CD8-positive, alpha-beta memory T cell (primary cell): ENCODE measurements at regions not wholly inside any gene's neighbourhood (a gene's known extent, or its start where the extent isn't known, plus 50 kb on each side); places are given as distances from the start of the nearest gene placed in this dataset.

Source experiments
- CTCF ChIA-PET: fragments of 350-600 bp; sonication (Branson Sonifier 250); formaldehyde crosslinking; loops from one replicate; lab custom pipeline; 2021; ENCODE audit warnings: antibody characterized with exemption; lab: Charles Lee
- POLR2A ChIA-PET: fragments of 350-600 bp; sonication (Branson Sonifier 250); formaldehyde crosslinking; loops from one replicate; lab custom pipeline; 2021; ENCODE audit warnings: antibody characterized with exemption; lab: Charles Lee
- DNase-seq, 5 donors: peaks; one replicate each; pipeline versions ENCODE4 v3.0.0 to v3.0.0-alpha.2; 2020 to 2022; ENCODE audit warnings: mixed read lengths in 1 of 5
- H3K27ac ChIP-seq: one replicate; pipeline ENCODE4 v1.7.0; 2013; ENCODE audit warnings: low read depth, mild to moderate bottlenecking, low read length, moderate library complexity
- H3K27me3 ChIP-seq: 2 replicates; pipeline ENCODE4 v1.7.0; 2013; ENCODE audit warnings: low read length, mild to moderate bottlenecking; ENCODE audit not compliant: insufficient read depth, poor library complexity, severe bottlenecking
- H3K36me3 ChIP-seq: 2 replicates; pipeline ENCODE4 v1.7.0; 2013; ENCODE audit warnings: mild to moderate bottlenecking, low read length, moderate library complexity; ENCODE audit not compliant: insufficient read depth
- H3K4me1 ChIP-seq: 2 replicates; pipeline ENCODE4 v1.7.0; 2013; ENCODE audit warnings: mild to moderate bottlenecking, low read length, moderate library complexity; ENCODE audit not compliant: insufficient read depth
- H3K4me3 ChIP-seq: 2 replicates; pipeline ENCODE4 v1.7.0; 2013; ENCODE audit warnings: mild to moderate bottlenecking, low read length
- H3K9me3 ChIP-seq: 2 replicates; pipeline ENCODE4 v1.7.0; 2013; ENCODE audit warnings: mild to moderate bottlenecking, low read length
- H3K27ac Mint-ChIP-seq, 8 donors: one replicate each; pipeline ENCODE4 v1.8.0; 2020 to 2021; ENCODE audit warnings: mixed read lengths in 8 of 8, mild to moderate bottlenecking in 6 of 8, inconsistent platforms in 3 of 8, moderate library complexity in 3 of 8
- H3K27me3 Mint-ChIP-seq, 2 donors: one replicate each; pipeline ENCODE4 v1.8.0; 2020 to 2021; ENCODE audit warnings: mixed read lengths in 2 of 2, mild to moderate bottlenecking in 1 of 2, moderate library complexity in 1 of 2
- H3K36me3 Mint-ChIP-seq, 3 donors: one replicate each; pipeline ENCODE4 v1.8.0; 2020 to 2021; ENCODE audit warnings: mixed read lengths in 3 of 3, inconsistent platforms in 1 of 3, mild to moderate bottlenecking in 1 of 3
- H3K4me1 Mint-ChIP-seq, 3 donors: one replicate each; pipeline ENCODE4 v1.8.0; 2020 to 2021; ENCODE audit warnings: mixed read lengths in 3 of 3, inconsistent platforms in 1 of 3, mild to moderate bottlenecking in 1 of 3
- H3K4me3 Mint-ChIP-seq, 7 donors: one replicate each; pipeline ENCODE4 v1.8.0; 2020 to 2021; ENCODE audit warnings: mixed read lengths in 7 of 7, mild to moderate bottlenecking in 6 of 7, moderate library complexity in 4 of 7, inconsistent platforms in 2 of 7
- H3K9me3 Mint-ChIP-seq, 5 donors: one replicate each; pipeline ENCODE4 v1.8.0; 2020 to 2022; ENCODE audit warnings: mixed read lengths in 5 of 5, mild to moderate bottlenecking in 3 of 5, moderate library complexity in 2 of 5, inconsistent platforms in 1 of 5

GRCh38 chr5:142506756-142507155 lies 179.1 kb downstream of the FGF1 start:
- Mint-ChIP-seq H3K4me3 (no peak overlapping the region), H3K4me1 (peaks cover 5 to 17% (median 10%) of the 10 kb centered on the region in 3 donors), H3K36me3 (no peaks in the 10 kb centered on the region), H3K27me3 (peaks cover 9 to 12% of the 10 kb centered on the region in 2 donors), H3K9me3 (no peaks in the 10 kb centered on the region), H3K27ac (no peak overlapping the region)
- H3K4me1 ChIP-seq = no peaks in the 10 kb centered on the region
- CTCF ChIA-PET = no interaction called here
- no peak overlapping the region for H3K4me3 ChIP-seq
- no peaks in the 10 kb centered on the region for H3K36me3 ChIP-seq
- H3K27me3 ChIP-seq = no peaks in the 10 kb centered on the region
- H3K9me3 ChIP-seq = no peaks in the 10 kb centered on the region
- H3K27ac ChIP-seq = no peak overlapping the region
- no peak for DNase-seq
- POLR2A ChIA-PET = no interaction called here

GRCh38 chr5:142506046-142506445 lies 179.8 kb downstream of the FGF1 start:
- Histone ChIP-seq H3K27me3 (no peaks in the 10 kb centered on the region), H3K9me3 (no peaks in the 10 kb centered on the region), H3K4me1 (no peaks in the 10 kb centered on the region), H3K36me3 (no peaks in the 10 kb centered on the region), H3K4me3 (no peak overlapping the region), H3K27ac (no peak overlapping the region)
- Mint-ChIP-seq H3K27me3 (peaks cover 8 to 13% of the 10 kb centered on the region in 2 donors), H3K9me3 (no peaks in the 10 kb centered on the region), H3K4me3 (no peak overlapping the region), H3K36me3 (no peaks in the 10 kb centered on the region), H3K27ac (peak overlapping the region in 1 of 8 donors; percentile 60), H3K4me1 (peaks cover 5 to 17% (median 10%) of the 10 kb centered on the region in 3 donors)
- DNase-seq = no peak
- POLR2A ChIA-PET = no interaction called here
- CTCF ChIA-PET = no interaction called here

GRCh38 chr5:142501890-142502289 lies 177.1 kb upstream of the SPRY4 start:
- no peak for DNase-seq
- no peaks in the 10 kb centered on the region for H3K36me3 Mint-ChIP-seq
- POLR2A ChIA-PET = no interaction called here
- H3K27ac Mint-ChIP-seq = no peak overlapping the region
- Histone ChIP-seq H3K27ac (no peak overlapping the region), H3K9me3 (no peaks in the 10 kb centered on the region), H3K4me3 (no peak overlapping the region), H3K4me1 (no peaks in the 10 kb centered on the region), H3K36me3 (no peaks in the 10 kb centered on the region), H3K27me3 (no peaks in the 10 kb centered on the region)
- CTCF ChIA-PET = no interaction called here
- peaks cover 2 to 5% (median 4%) of the 10 kb centered on the region in 3 donors for H3K4me1 Mint-ChIP-seq
- no peaks in the 10 kb centered on the region for H3K9me3 Mint-ChIP-seq
- H3K27me3 Mint-ChIP-seq = peaks cover 8 to 11% of the 10 kb centered on the region in 2 donors
- H3K4me3 Mint-ChIP-seq = no peak overlapping the region

- no peak overlapping the region for H3K4me3 ChIP-seq
- POLR2A ChIA-PET = no interaction called here
- H3K36me3 ChIP-seq = no peaks in the 10 kb centered on the region
- CTCF ChIA-PET = no interaction called here
- H3K27me3 ChIP-seq = no peaks in the 10 kb centered on the region
- no peaks in the 10 kb centered on the region for H3K9me3 ChIP-seq
- no peaks in the 10 kb centered on the region for H3K4me1 ChIP-seq
- Mint-ChIP-seq H3K4me1 (no peaks in the 10 kb centered on the region), H3K27me3 (peaks cover 8 to 11% of the 10 kb centered on the region in 2 donors), H3K9me3 (no peaks in the 10 kb centered on the region), H3K4me3 (no peak overlapping the region), H3K36me3 (no peaks in the 10 kb centered on the region), H3K27ac (no peak overlapping the region)
- DNase-seq = no peak
- H3K27ac ChIP-seq = no peak overlapping the region
These were observed 175.5 kb upstream of the SPRY4 start for GRCh38 chr5:142500227-142500905.

GRCh38 chr5:142499591-142500226 lies 174.9 kb upstream of the SPRY4 start:
- Histone ChIP-seq H3K9me3 (no peaks in the 10 kb centered on the region), H3K36me3 (no peaks in the 10 kb centered on the region), H3K27me3 (no peaks in the 10 kb centered on the region), H3K4me3 (no peak overlapping the region), H3K4me1 (no peaks in the 10 kb centered on the region), H3K27ac (no peak overlapping the region)
- H3K27ac Mint-ChIP-seq = no peak overlapping the region
- H3K4me1 Mint-ChIP-seq = no peaks in the 10 kb centered on the region
- H3K4me3 Mint-ChIP-seq = no peak overlapping the region
- H3K27me3 Mint-ChIP-seq = peaks cover 8 to 11% of the 10 kb centered on the region in 2 donors
- H3K9me3 Mint-ChIP-seq = no peaks in the 10 kb centered on the region
- ChIA-PET POLR2A (no interaction called here), CTCF (no interaction called here)
- no peak for DNase-seq
- H3K36me3 Mint-ChIP-seq = no peaks in the 10 kb centered on the region

- H3K9me3 ChIP-seq = no peaks in the 10 kb centered on the region
- POLR2A ChIA-PET = no interaction called here
- Mint-ChIP-seq H3K36me3 (no peaks in the 10 kb centered on the region), H3K27me3 (peaks cover 0 to 8% of the 10 kb centered on the region in 2 donors), H3K4me3 (no peak overlapping the region), H3K9me3 (no peaks in the 10 kb centered on the region), H3K4me1 (no peaks in the 10 kb centered on the region), H3K27ac (no peak overlapping the region)
- H3K4me1 ChIP-seq = no peaks in the 10 kb centered on the region
- H3K4me3 ChIP-seq = no peak overlapping the region
- H3K27ac ChIP-seq = no peak overlapping the region
- H3K36me3 ChIP-seq = no peaks in the 10 kb centered on the region
- CTCF ChIA-PET = no interaction called here
- no peak for DNase-seq
- no peaks in the 10 kb centered on the region for H3K27me3 ChIP-seq
These were observed 173.5 kb upstream of the SPRY4 start for GRCh38 chr5:142498298-142498697.

GRCh38 chr5:142495531-142495930 lies 170.7 kb upstream of the SPRY4 start:
- Mint-ChIP-seq H3K36me3 (no peaks in the 10 kb centered on the region), H3K9me3 (no peaks in the 10 kb centered on the region), H3K27me3 (peaks cover 0 to 6% of the 10 kb centered on the region in 2 donors)

GRCh38 chr5:142493875-142494518 lies 169.2 kb upstream of the SPRY4 start:
- no peaks in the 10 kb centered on the region for H3K36me3 Mint-ChIP-seq
- no peak overlapping the region for H3K27ac Mint-ChIP-seq
- no peaks in the 10 kb centered on the region for H3K4me1 ChIP-seq
- no peak overlapping the region for H3K4me3 Mint-ChIP-seq
- ChIA-PET POLR2A (no interaction called here), CTCF (no interaction called here)
- no peaks in the 10 kb centered on the region for H3K9me3 ChIP-seq
- H3K27ac ChIP-seq = no peak overlapping the region
- no peaks in the 10 kb centered on the region for H3K36me3 ChIP-seq
- H3K4me3 ChIP-seq = no peak overlapping the region
- H3K27me3 Mint-ChIP-seq = peaks cover 0 to 1% of the 10 kb centered on the region in 2 donors
- H3K27me3 ChIP-seq = no peaks in the 10 kb centered on the region
- no peaks in the 10 kb centered on the region for H3K9me3 Mint-ChIP-seq
- H3K4me1 Mint-ChIP-seq = peaks cover 0 to 4% (median 2%) of the 10 kb centered on the region in 3 donors
- no peak for DNase-seq

More at GRCh38 chr5:142495531-142495930, 170.7 kb upstream of the SPRY4 start:
- Mint-ChIP-seq H3K27ac (no peak overlapping the region), H3K4me1 (peaks cover 0 to 4% (median 2%) of the 10 kb centered on the region in 3 donors), H3K4me3 (no peak overlapping the region)
- Histone ChIP-seq H3K27me3 (no peaks in the 10 kb centered on the region), H3K9me3 (no peaks in the 10 kb centered on the region), H3K4me3 (no peak overlapping the region), H3K27ac (no peak overlapping the region), H3K36me3 (no peaks in the 10 kb centered on the region), H3K4me1 (no peaks in the 10 kb centered on the region)
- ChIA-PET CTCF (no interaction called here), POLR2A (no interaction called here)
- DNase-seq = no peak
